HT-29 (cell line): ENCODE measurements at regions not wholly inside any gene's neighbourhood (a gene's known extent, or its start where the extent isn't known, plus 50 kb on each side); places are given as distances from the start of the nearest gene placed in this dataset.
A peak's percentile ranks its signal among the peaks of the same experiment; 100 is the strongest.
"Not testable (repeated sequence)": the region's sequence is repeated elsewhere in the genome, so short reads cannot be mapped to it uniquely, and the experiment has no call there.

Experiments
- DNase-seq: peaks from one replicate; pipeline ENCODE4 v3.0.0-alpha.2; 2015; ENCODE audit warnings: low spot score

- peak; percentile 60 for DNase-seq
Observed at GRCh38 chr14:99995700-99996356, 69.4 kb upstream of the EVL start.

GRCh38 chr14:99996951-99997571 lies 68.2 kb upstream of the EVL start:
- DNase-seq = no peak

GRCh38 chr14:100000398-100000797 lies 64.8 kb upstream of the EVL start:
- DNase-seq = not testable (repeated sequence)

GRCh38 chr14:100004392-100004791 lies 60.8 kb upstream of the EVL start:
- DNase-seq = no peak

DNA sequence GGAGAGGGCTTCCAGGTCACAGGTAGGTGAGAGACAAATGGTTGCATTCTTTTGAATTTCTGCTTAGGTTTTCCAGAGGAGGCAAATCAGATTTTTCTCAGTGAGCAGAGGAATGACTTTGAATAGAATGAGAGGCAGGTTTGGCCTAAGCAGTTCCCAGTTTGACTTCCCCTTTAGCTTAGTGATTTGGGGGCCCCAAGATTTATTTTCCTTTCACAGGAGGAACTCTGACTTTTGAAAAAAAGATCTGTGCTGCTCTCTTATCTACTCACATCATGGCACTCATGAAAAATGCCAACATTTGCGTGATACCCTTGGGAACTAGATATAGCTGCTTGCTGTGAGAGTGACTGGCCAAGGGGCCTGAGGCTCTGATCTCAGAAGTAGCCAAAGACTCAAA lies 58.0 kb upstream of the EVL start:
- DNase-seq = no peak

- not testable (repeated sequence) for DNase-seq
Observed at GRCh38 chr14:100009802-100010201, 55.4 kb upstream of the EVL start.

DNA sequence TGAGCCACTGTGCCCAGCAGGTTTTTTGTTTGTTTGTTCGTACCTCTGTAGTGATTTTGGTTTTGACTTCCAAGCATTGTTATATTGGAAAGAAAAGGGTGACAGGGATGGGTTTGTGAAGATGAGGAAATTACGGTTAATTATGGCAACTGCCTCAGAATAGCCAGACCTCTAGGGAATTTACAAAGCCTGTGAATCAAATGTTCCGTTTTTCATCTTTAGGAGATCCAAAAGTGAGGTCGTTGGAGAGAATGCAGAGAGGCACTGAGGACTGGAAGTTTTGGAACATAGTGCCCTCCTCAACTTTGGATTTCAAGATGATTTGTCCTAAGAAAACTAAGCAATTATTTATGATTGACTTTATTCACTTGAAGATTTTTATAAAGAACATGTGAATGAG lies 54.5 kb upstream of the EVL start:
- no peak for DNase-seq

DNA sequence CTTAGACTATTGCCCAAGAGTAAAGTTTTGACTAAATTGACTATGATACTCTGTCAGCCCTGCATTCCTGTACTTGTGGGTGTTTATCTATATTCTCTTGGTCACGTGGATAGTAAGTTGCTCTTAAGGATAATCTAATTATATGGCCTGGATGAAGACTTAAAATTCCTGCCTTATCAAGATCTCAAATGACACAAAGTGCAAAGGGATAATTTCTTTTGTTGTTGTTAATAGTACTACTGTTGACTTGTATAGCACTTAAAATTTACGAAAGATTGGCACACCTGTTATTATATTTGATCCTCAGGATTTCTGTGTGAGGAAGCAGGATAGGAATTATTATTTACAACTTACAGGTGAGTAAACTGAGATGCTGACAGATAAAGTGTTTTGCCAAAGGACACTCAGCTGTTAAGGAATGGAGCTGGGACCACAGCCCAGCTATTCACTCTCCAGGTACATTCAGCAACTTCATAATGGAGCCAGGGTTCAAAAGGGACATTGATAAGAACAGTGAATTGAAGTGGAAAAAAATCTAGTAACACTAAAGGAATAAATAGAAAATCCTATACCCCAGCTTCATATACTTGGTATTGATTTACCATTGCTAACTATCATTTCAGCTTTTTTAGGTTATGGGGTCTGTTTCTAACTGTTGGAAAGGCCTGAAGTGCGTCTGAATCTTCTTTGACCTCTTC lies 53.4 kb upstream of the EVL start:
- DNase-seq = no peak

DNA sequence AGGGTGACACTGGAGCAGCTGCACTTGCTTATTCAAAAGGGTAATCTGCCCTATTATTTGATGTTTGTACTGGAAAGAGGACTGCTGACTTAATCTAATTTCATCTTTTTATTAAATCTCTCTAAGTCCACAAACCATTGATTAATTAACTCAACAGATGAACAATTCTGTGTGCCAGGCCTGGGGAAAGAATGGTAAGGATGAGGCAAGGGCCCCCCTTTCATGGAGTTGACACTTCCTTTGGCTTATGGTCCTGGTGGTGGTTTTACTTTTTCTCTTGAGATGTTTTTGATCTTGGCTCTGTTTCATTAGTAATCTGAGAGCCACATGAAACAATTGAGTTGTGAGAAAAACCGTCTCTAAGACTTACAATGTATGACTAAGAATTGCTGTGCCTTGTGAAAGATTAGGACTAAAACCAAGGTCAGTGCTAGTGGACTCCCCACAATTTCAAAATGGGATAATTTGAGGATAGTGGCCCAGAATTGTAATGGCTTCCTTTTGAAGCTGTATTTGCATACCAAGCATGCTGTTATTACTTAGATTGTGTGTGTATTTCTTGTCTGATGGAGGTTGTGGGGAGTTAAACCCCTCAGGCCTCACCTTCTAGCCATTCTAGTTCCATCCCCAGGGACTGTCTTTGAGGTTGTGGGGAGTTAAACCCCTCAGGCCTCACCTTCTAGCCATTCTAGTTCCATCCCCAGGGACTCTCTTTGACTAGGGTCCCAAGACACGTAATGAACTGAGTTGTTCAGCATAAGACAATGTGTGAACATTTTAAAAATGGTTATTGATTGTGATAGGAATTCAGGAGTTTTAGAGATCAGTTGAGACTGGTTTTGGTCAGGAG lies 52.5 kb upstream of the EVL start:
- DNase-seq = no peak

- DNase-seq = no peak
Observed at GRCh38 chr14:100015251-100015655, 50.0 kb upstream of the EVL start.
